B cell (primary cell): ENCODE measurements at regions not wholly inside any gene's neighbourhood (a gene's known extent, or its start where the extent isn't known, plus 50 kb on each side); places are given as distances from the start of the nearest gene placed in this dataset.

Experiments used
- ATAC-seq: fragments of 200-7000 bp; cut with Tn5 transposase; one replicate; pipeline ENCODE4 v1.10.0; 2021; ENCODE audit warnings: low read depth, mild to moderate bottlenecking, moderate number of reproducible peaks, moderate library complexity
- CTCF ChIA-PET: fragments of 350-600 bp; sonication (Branson Sonifier 250); formaldehyde crosslinking; loops from one replicate; lab custom pipeline; 2021; ENCODE audit warnings: antibody characterized with exemption, inconsistent platforms; lab: Charles Lee
- POLR2A ChIA-PET: fragments of 350-600 bp; sonication (Branson Sonifier 250); formaldehyde crosslinking; loops from one replicate; lab custom pipeline; 2021; ENCODE audit warnings: antibody characterized with exemption; lab: Charles Lee
- DNase-seq: peaks from one replicate; pipeline ENCODE4 v3.0.0; 2013
- H2AFZ ChIP-seq: 2 replicates; pipeline ENCODE4 v1.6.1; 2012; ENCODE audit warnings: mild to moderate bottlenecking, low read depth, low read length; ENCODE audit not compliant: insufficient read depth, poor library complexity, severe bottlenecking
- H3K27ac ChIP-seq, 2 donors: 1 replicate in 1 of 2; 2 replicates in 1 of 2; pipeline ENCODE4 v1.5.1; 2012 to 2013; ENCODE audit warnings: low read length in 2 of 2, mild to moderate bottlenecking in 2 of 2, moderate library complexity in 1 of 2
- H3K27me3 ChIP-seq, 4 experiments: fragments of 200-600 bp in 1 of 4; sonication (generic) in 1 of 4; replicated peaks in 1 of 4; 1 replicate in 2 of 4; 2 replicates in 2 of 4; pipeline versions ENCODE4 v1.6.1 to v1.7.0; 2013 to 2016; ENCODE audit warnings: low read length in 3 of 4, mild to moderate bottlenecking in 2 of 4, mixed read lengths in 1 of 4, moderate library complexity in 1 of 4; ENCODE audit not compliant: insufficient read depth in 4 of 4, control insufficient read depth in 3 of 4; ENCODE audit errors: control extremely low read depth in 1 of 4
- H3K36me3 ChIP-seq, 2 experiments: replicated peaks in 1 of 2; 1 replicate in 1 of 2; 2 replicates in 1 of 2; pipeline versions ENCODE4 v1.6.1 to v1.7.1; 2013; ENCODE audit warnings: low read length in 1 of 2; ENCODE audit not compliant: insufficient read depth in 2 of 2, control insufficient read depth in 1 of 2; ENCODE audit errors: control extremely low read depth in 1 of 2, extremely low read depth in 1 of 2
- H3K4me1 ChIP-seq, 2 donors: fragments of 200-600 bp in 1 of 2; sonication (generic) in 1 of 2; 1 replicate in 1 of 2; 2 replicates in 1 of 2; pipeline versions ENCODE4 v1.5.1 to v1.6.1; 2013 to 2017; ENCODE audit warnings: low read length in 2 of 2; ENCODE audit not compliant: control insufficient read depth in 2 of 2, insufficient read depth in 2 of 2
- H3K4me2 ChIP-seq: replicated peaks from 2 replicates; pipeline ENCODE3; 2012; ENCODE audit warnings: mild to moderate bottlenecking, low read depth, low read length; ENCODE audit not compliant: poor library complexity, severe bottlenecking
- H3K4me3 ChIP-seq, 5 experiments: fragments of 200-600 bp in 1 of 5; sonication (generic) in 1 of 5; 1 replicate in 3 of 5; 2 replicates in 2 of 5; pipeline versions ENCODE4 v1.5.1 to v1.7.0; 2011 to 2016; ENCODE audit warnings: low read length in 4 of 5, mild to moderate bottlenecking in 4 of 5, low read depth in 2 of 5, control low read depth in 1 of 5, moderate library complexity in 1 of 5; ENCODE audit not compliant: insufficient read depth in 1 of 5; ENCODE audit errors: control extremely low read depth in 1 of 5, extremely low read depth in 1 of 5
- H3K79me2 ChIP-seq: fragments of 200-600 bp; sonication (generic); one replicate; pipeline ENCODE4 v1.6.0; 2016; ENCODE audit warnings: low read length; ENCODE audit not compliant: control insufficient read depth, insufficient read depth
- H3K9ac ChIP-seq: fragments of 200-600 bp; sonication (generic); 2 replicates; pipeline ENCODE4 v1.6.1; 2017; ENCODE audit warnings: mild to moderate bottlenecking, low read length, moderate library complexity
- H3K9me3 ChIP-seq, 3 donors: one replicate each; pipeline versions ENCODE4 v1.6.1 to v1.7.1; 2013; ENCODE audit warnings: low read length in 2 of 3; ENCODE audit not compliant: control insufficient read depth in 2 of 3, insufficient read depth in 1 of 3; ENCODE audit errors: control extremely low read depth in 1 of 3
- H4K20me1 ChIP-seq: 2 replicates; pipeline ENCODE4 v1.6.0; 2012; ENCODE audit warnings: mild to moderate bottlenecking, low read length; ENCODE audit not compliant: insufficient read depth, control insufficient read depth, poor library complexity, severe bottlenecking
- H3K27ac Mint-ChIP-seq: one replicate; pipeline ENCODE4 v1.8.0; 2021; ENCODE audit warnings: mixed read lengths
- H3K27me3 Mint-ChIP-seq: one replicate; pipeline ENCODE4 v1.8.0; 2021; ENCODE audit warnings: mixed read lengths
- H3K4me1 Mint-ChIP-seq: one replicate; pipeline ENCODE4 v1.8.0; 2021; ENCODE audit warnings: mixed read lengths
- H3K4me3 Mint-ChIP-seq: one replicate; pipeline ENCODE4 v1.8.0; 2021; ENCODE audit warnings: mixed read lengths
- H3K9me3 Mint-ChIP-seq: one replicate; pipeline ENCODE4 v1.8.0; 2022; ENCODE audit warnings: mixed read lengths; ENCODE audit not compliant: insufficient read depth
- EZH2 ChIP-seq: IDR thresholded peaks from 2 replicates; pipeline ENCODE4 v1.6.1; 2012; ENCODE audit warnings: borderline replicate concordance, low read depth, mild to moderate bottlenecking, moderate library complexity, low read length; ENCODE audit not compliant: insufficient read depth, poor library complexity, severe bottlenecking
- WGBS: methylation state at CpG from one replicate; pipeline ENCODE4 v1.1.5; 2013; ENCODE audit warnings: missing lambda C conversion rate; ENCODE audit not compliant: insufficient coverage; 5-methylcytosine and 5-hydroxymethylcytosine counted together
- intact Hi-C: fragments of 100-400 bp; cut with micrococcal nuclease; formaldehyde crosslinking; loops from one replicate; pipeline ENCODE4 v1.10.0; 2022
- TF ChIP-seq, protein P1 (sequence below): fragments of 200-600 bp; IDR thresholded peaks from one replicate; pipeline ENCODE4 v1.8.0; 2022; ENCODE audit warnings: antibody characterized with exemption, mild to moderate bottlenecking

GRCh38 chr10:59465088-59465487 lies 102.7 kb upstream of the FAM13C start:
- Histone ChIP-seq H2AFZ (no peak overlapping the region), H3K4me2 (no peak overlapping the region), H3K79me2 (no peaks in the 10 kb centered on the region), H3K4me3 (no peak overlapping the region), H3K36me3 (no peaks in the 10 kb centered on the region), H3K4me1 (no peaks in the 10 kb centered on the region), H3K9me3 (peaks cover 0 to under 1% (median 0%) of the 10 kb centered on the region in 3 donors), H3K27me3 (no peaks in the 10 kb centered on the region), H3K9ac (no peak overlapping the region), H4K20me1 (no peaks in the 10 kb centered on the region), H3K27ac (no peak overlapping the region)
- Mint-ChIP-seq H3K9me3 (no peaks in the 10 kb centered on the region), H3K27ac (no peak overlapping the region), H3K27me3 (no peaks in the 10 kb centered on the region), H3K4me3 (no peak overlapping the region), H3K4me1 (no peaks in the 10 kb centered on the region)
- TF ChIP-seq, protein P1, sequence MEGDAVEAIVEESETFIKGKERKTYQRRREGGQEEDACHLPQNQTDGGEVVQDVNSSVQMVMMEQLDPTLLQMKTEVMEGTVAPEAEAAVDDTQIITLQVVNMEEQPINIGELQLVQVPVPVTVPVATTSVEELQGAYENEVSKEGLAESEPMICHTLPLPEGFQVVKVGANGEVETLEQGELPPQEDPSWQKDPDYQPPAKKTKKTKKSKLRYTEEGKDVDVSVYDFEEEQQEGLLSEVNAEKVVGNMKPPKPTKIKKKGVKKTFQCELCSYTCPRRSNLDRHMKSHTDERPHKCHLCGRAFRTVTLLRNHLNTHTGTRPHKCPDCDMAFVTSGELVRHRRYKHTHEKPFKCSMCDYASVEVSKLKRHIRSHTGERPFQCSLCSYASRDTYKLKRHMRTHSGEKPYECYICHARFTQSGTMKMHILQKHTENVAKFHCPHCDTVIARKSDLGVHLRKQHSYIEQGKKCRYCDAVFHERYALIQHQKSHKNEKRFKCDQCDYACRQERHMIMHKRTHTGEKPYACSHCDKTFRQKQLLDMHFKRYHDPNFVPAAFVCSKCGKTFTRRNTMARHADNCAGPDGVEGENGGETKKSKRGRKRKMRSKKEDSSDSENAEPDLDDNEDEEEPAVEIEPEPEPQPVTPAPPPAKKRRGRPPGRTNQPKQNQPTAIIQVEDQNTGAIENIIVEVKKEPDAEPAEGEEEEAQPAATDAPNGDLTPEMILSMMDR, result no peak
- no peak for TF ChIP-seq EZH2
- ATAC-seq (no peak), DNase-seq (no peak)
- intact Hi-C loops, result no loop called here
- ChIA-PET CTCF (no interaction called here), POLR2A (no interaction called here)

DNA sequence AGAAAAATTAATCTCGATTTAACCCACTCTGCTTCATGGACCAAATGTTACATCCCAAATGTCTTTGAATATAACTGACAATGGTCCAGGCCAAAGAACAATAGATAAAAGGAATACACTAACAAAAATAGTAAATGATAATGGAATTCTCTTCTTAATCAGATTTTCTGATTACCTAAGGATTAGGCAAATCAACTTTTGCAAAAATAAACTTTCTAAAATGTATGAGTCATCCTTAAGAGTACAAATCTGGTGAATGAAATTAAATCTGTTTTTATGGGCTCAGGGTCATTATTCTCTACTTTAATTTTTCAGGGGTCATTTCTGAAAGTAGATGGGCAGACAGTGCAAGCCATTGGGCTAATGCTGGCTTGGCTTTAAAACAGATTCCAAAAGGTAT lies 102.1 kb upstream of the FAM13C start:
- no peaks in the 10 kb centered on the region for H3K79me2 ChIP-seq
- intact Hi-C loops, result no loop called here
- no CpG with 5 or more reads among the region's 1 CpG for WGBS
- Mint-ChIP-seq H3K9me3 (no peaks in the 10 kb centered on the region), H3K27ac (no peak overlapping the region), H3K4me3 (no peak overlapping the region), H3K4me1 (no peaks in the 10 kb centered on the region), H3K27me3 (no peaks in the 10 kb centered on the region)
- no peak for TF ChIP-seq EZH2
- TF ChIP-seq, protein P1, result no peak
- H3K4me3 ChIP-seq, result no peak overlapping the region
- H3K4me1 ChIP-seq, result no peaks in the 10 kb centered on the region
- ChIA-PET POLR2A (no interaction called here), CTCF (no interaction called here)
- H2AFZ ChIP-seq, result no peak overlapping the region
- ATAC-seq (no peak), DNase-seq (no peak)
- no peak overlapping the region for H3K27ac ChIP-seq
- no peaks in the 10 kb centered on the region for H3K36me3 ChIP-seq
- H3K9me3 ChIP-seq, result no peaks in the 10 kb centered on the region
- H3K4me2 ChIP-seq, result no peak overlapping the region
- H4K20me1 ChIP-seq, result no peaks in the 10 kb centered on the region
- no peaks in the 10 kb centered on the region for H3K27me3 ChIP-seq
- H3K9ac ChIP-seq, result no peak overlapping the region
